GM10266 (cell line): ENCODE measurements at regions not wholly inside any gene's neighbourhood (a gene's known extent, or its start where the extent isn't known, plus 50 kb on each side); places are given as distances from the start of the nearest gene placed in this dataset.
"Not testable (repeated sequence)": the region's sequence is repeated elsewhere in the genome, so short reads cannot be mapped to it uniquely, and the experiment has no call there.

Source experiments
- DNase-seq: peaks from one replicate; pipeline ENCODE4 v3.0.0; 2012; ENCODE audit errors: extremely low spot score
- CTCF ChIP-seq: IDR thresholded peaks from 2 replicates; pipeline ENCODE4 v1.5.1; 2012; ENCODE audit warnings: mild to moderate bottlenecking, low read depth; ENCODE audit not compliant: control insufficient read depth, insufficient read depth; ENCODE audit errors: missing control alignments

GRCh38 chr3:8020047-8020841 lies 481.4 kb upstream of the LMCD1 start:
- TF ChIP-seq CTCF: no peak

GRCh38 chr3:8027954-8028353 lies 473.7 kb upstream of the LMCD1 start:
- no peak for TF ChIP-seq CTCF
- no peak for DNase-seq

More at GRCh38 chr3:8020047-8020841, 481.4 kb upstream of the LMCD1 start:
- no peak for DNase-seq

DNA sequence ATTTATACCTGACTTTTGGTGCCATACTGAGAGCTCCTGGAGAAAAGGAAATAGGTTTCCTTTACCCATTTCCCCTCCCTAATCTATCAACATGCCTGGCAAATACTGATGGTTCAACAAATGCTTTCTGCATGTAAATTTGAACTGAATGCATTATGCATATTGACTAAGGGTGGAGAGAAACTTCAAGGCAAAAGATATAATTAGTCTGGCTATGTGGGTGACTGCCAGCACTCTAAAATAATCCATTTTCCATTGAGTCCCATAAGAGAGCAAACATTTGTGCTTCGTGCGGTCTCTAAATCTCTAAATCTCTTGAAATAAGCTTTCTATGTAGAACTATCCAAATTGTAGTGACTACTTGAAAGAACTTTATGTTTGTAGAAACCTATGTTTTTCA lies 451.3 kb upstream of the LMCD1 start:
- TF ChIP-seq CTCF: no peak
- no peak for DNase-seq

GRCh38 chr3:8052659-8053058 lies 449.0 kb upstream of the LMCD1 start:
- TF ChIP-seq CTCF: no peak
- no peak for DNase-seq

GRCh38 chr3:8068135-8068534 lies 433.5 kb upstream of the LMCD1 start:
- DNase-seq: not testable (repeated sequence)

- no peak for DNase-seq
- no peak for TF ChIP-seq CTCF
These were observed 432.2 kb upstream of the LMCD1 start for GRCh38 chr3:8069471-8069870.

DNA sequence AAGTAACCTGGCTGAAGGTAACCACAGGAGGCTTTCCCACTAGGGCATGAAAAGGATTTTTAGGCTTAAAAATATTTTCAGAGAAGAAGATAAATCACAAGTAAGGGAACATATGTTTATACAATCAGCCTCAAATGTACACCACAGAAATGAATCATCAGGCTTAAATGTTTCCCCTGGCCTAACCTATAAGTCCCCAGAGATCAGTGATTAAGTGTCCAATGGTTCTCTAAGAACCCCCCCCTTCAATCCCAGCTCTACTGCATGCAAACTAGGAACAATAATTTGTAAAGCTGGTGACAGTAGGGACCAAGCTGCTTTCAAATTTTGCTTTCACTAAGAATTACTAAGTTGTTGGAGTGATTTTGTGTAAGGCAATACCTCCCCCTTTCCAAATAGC lies 431.6 kb upstream of the LMCD1 start:
- no peak for DNase-seq
- no peak for TF ChIP-seq CTCF

- DNase-seq: not testable (repeated sequence)
These were observed 426.9 kb upstream of the LMCD1 start for GRCh38 chr3:8074740-8075139.
